ENCODE measurements at regions not wholly inside any gene's neighbourhood (a gene's known extent, or its start where the extent isn't known, plus 50 kb on each side); places are given as distances from the start of the nearest gene placed in this dataset.

DNA sequence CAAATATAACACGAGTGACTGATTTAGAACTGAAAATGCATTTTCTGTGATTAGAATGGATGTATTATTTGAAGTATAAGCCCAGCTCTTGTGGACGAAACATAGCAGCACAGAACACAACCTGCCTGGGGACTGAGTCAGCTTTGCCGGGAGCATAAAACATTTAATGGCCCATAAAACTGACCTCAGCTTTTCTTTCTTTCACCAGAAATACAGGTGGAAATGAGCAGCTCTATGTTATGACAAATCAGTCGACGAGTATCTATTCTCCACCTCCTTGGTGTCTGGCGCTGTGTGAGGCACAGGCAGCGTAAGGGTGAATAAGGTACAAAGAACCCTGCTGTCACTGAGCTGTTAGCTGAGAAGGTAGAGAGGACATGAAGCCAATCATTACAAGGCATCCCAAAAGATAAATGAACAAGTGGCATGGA, 471.6 kb upstream of the AKR1E2 start:
- TF ChIP-seq, protein P1, sequence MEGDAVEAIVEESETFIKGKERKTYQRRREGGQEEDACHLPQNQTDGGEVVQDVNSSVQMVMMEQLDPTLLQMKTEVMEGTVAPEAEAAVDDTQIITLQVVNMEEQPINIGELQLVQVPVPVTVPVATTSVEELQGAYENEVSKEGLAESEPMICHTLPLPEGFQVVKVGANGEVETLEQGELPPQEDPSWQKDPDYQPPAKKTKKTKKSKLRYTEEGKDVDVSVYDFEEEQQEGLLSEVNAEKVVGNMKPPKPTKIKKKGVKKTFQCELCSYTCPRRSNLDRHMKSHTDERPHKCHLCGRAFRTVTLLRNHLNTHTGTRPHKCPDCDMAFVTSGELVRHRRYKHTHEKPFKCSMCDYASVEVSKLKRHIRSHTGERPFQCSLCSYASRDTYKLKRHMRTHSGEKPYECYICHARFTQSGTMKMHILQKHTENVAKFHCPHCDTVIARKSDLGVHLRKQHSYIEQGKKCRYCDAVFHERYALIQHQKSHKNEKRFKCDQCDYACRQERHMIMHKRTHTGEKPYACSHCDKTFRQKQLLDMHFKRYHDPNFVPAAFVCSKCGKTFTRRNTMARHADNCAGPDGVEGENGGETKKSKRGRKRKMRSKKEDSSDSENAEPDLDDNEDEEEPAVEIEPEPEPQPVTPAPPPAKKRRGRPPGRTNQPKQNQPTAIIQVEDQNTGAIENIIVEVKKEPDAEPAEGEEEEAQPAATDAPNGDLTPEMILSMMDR (IDR thresholded peaks at IDR 0.05), result no peak
- no peak overlapping the region for H3K4me3 ChIP-seq
- no peak for DNase-seq (ENCODE audit: low spot score)
- H3K27ac ChIP-seq, result peak overlapping the region; percentile 27 to 47

DNA sequence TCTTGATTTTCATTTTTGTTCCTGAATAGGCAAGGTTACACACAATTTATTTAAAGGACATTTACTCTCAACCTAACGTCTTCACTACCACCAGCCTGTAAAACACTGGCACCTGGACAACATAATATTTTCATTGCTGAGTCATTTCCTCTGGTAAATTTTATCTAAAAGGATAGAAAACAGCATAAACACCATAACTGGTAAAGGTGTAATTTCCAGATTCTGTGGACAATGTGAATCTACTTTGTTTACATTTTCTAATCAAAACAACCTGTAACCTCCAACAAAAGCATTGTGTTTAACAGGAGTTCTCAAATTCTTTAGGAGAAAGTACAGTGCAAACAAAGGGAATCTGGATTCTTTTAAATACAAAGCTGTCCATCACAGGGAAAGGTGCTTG, 472.0 kb upstream of the AKR1E2 start:
- no peak for DNase-seq (ENCODE audit: low spot score)
- TF ChIP-seq, protein P1 (IDR thresholded peaks at IDR 0.05), result no peak
- Histone ChIP-seq H3K4me3 (no peak overlapping the region), H3K27ac (peak overlapping the region in 1 of 2 donors; percentile 47)

DNA sequence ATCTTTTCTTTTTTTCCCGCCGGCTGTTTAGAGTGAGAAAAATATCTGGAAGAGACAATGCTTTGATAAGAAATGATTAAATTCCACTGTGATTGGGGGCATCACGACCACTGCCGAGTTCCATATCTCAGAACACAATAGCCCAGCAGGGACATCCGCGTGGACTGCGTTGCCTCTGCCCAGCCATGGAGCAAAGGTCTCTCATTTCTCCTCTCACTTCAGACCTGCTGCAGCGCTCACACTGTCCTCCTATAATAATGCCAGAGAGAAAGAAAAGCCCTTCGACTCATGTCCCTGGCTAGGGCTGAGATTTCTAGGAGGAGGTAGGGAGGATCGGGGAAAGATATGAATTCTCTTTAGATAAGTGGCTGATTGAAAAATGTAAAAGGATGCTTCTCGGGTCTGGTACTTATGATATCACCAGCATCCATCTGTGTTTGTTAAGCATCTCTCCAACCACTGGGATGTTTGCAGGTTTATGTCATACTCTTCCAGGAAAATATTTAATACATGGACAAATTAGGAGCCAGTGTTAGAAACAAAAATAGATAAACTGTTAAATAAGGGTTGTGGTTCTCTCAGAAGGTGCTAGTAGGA, 472.9 kb upstream of the AKR1E2 start:
- no peak for DNase-seq (ENCODE audit: low spot score)
- peak overlapping the region; percentile 28 to 57 for H3K27ac ChIP-seq
- TF ChIP-seq, protein P1 (IDR thresholded peaks at IDR 0.05), result no peak
- H3K4me3 ChIP-seq, result no peak overlapping the region

DNA sequence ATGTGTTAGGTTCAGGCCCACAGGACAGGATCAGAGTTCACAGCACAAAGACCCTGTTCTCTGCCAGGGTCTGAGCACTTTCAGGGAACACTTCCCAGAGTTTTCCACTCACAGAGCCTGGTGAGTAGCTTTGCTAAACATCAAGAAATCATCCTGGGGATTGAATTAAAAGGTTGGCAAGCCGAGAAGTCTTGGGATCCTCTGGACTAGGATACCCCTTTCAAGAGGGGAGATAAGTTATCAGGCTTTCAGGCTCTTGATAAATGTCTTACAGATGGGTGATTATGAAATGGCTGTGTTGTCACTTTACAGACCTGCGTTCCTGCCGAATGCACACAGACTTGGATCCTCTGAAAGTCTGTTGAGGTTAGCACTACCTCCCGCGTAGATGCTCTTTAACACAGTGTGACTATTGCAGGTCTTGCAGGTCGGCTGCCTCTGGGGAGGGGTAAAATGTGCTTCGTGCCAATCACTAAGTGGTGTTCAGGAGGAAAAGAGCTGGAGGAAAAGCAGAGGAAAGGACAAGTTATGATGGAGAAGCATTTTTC, 473.5 kb upstream of the AKR1E2 start:
- TF ChIP-seq, protein P1 (IDR thresholded peaks at IDR 0.05), result no peak
- Histone ChIP-seq H3K27ac (peak overlapping the region; percentile 28 to 33), H3K4me3 (no peak overlapping the region)
- DNase-seq (ENCODE audit: low spot score), result no peak

DNA sequence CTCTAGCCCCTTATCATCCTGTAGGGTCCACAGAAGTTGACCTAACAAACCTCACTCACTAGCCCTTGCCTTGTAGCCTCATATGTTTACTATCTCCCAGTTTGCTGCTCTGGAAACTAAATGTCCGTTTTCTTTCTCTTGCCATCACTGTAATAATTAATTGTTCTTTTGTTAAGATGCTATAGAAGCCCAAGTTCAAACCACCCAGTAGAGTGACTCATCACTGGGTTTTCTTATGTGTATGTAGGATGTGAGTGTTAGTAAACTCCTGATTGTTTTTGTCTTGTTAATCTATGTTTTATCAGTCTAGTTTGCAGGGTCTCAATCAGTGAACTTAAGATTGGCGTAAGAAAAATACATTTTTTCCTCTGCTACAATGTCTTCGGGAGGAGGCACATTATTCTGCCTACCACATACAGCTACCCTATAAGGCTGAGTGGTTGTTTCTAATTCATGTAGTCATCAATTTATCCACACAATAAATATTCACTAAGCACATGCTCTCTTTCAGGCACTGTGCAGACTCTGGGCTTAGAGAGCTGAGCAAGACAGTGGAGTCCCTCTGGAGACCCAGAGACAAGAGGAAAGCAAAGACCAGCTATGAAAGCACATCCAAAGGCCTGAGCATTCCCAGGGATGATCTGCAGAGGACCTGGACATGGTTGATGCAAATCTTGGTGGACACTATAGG, 474.1 kb upstream of the AKR1E2 start:
- peak overlapping the region; percentile 28 to 33 for H3K27ac ChIP-seq

DNA sequence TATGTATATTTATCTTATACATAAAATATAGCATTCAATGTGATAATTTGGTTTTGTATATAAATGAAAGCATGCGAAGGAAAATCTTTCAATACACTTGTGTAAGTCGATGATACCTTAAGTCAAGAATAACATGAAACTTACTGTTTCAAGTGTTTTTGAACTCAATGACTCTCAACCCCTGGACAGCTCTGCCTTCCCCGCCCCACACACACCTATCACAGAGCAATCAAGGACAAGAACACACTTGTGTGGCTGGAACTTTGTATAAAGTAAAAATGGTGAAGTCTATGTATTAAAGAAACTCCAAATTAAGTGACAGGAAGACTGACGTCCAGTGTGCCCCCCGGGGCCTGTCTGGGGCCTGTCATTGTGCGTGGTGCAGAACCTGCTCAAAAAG, 478.6 kb upstream of the AKR1E2 start:
- TF ChIP-seq, protein P1 (IDR thresholded peaks at IDR 0.05), result no peak
- Histone ChIP-seq H3K4me3 (no peak overlapping the region), H3K27ac (no peak overlapping the region)
- DNase-seq (ENCODE audit: low spot score), result no peak

More for the DNA sequence above, 474.1 kb upstream of the AKR1E2 start:
- TF ChIP-seq, protein P1 (IDR thresholded peaks at IDR 0.05), result no peak
- no peak for DNase-seq (ENCODE audit: low spot score)
- no peak overlapping the region for H3K4me3 ChIP-seq
